Spleen (tissue), 11 donors: ENCODE measurements at regions not wholly inside any gene's neighbourhood (a gene's known extent, or its start where the extent isn't known, plus 50 kb on each side); places are given as distances from the start of the nearest gene placed in this dataset.

ENCODE experiments used
- DNase-seq: peaks from one replicate; pipeline ENCODE4 v3.0.0-alpha.2; 2020
- H3K27ac ChIP-seq, 8 donors: fragments of 200-600 bp; sonication (generic) in 7 of 8; 1 replicate in 4 of 8; 2 replicates in 4 of 8; pipeline versions ENCODE4 v1.5.0 to v1.8.0; 2016 to 2021; ENCODE audit warnings: inconsistent platforms in 4 of 8, mild to moderate bottlenecking in 4 of 8, moderate library complexity in 1 of 8
- H3K27me3 ChIP-seq, 7 donors: fragments of 200-600 bp; sonication (generic) in 6 of 7; replicated peaks in 1 of 7; 1 replicate in 4 of 7; 2 replicates in 3 of 7; pipeline versions ENCODE4 v1.5.0 to v1.8.0; 2016 to 2021; ENCODE audit warnings: inconsistent platforms in 3 of 7, mild to moderate bottlenecking in 1 of 7
- H3K36me3 ChIP-seq, 6 donors: fragments of 200-600 bp; sonication (generic) in 5 of 6; 1 replicate in 4 of 6; 2 replicates in 2 of 6; pipeline versions ENCODE4 v1.5.0 to v1.8.0; 2016 to 2021; ENCODE audit warnings: inconsistent platforms in 2 of 6
- H3K4me1 ChIP-seq, 6 donors: fragments of 200-600 bp; sonication (generic) in 5 of 6; 1 replicate in 3 of 6; 2 replicates in 3 of 6; pipeline versions ENCODE4 v1.5.0 to v1.8.0; 2016 to 2021; ENCODE audit warnings: inconsistent platforms in 3 of 6
- H3K4me3 ChIP-seq, 8 donors: fragments of 200-600 bp; sonication (generic) in 7 of 8; 1 replicate in 4 of 8; 2 replicates in 4 of 8; pipeline versions ENCODE4 v1.5.0 to v1.8.0; 2016 to 2021; ENCODE audit warnings: inconsistent platforms in 4 of 8, mild to moderate bottlenecking in 4 of 8, moderate library complexity in 2 of 8
- H3K9me3 ChIP-seq, 8 donors: fragments of 200-600 bp; sonication (generic) in 7 of 8; 1 replicate in 4 of 8; 2 replicates in 4 of 8; pipeline versions ENCODE4 v1.5.0 to v1.8.0; 2016 to 2021; ENCODE audit warnings: inconsistent platforms in 4 of 8
- POLR2A ChIP-seq, 3 donors: fragments of 450-650 bp; IDR thresholded peaks; one replicate each; pipeline ENCODE4 v1.5.1; 2017; ENCODE audit warnings: antibody characterized with exemption in 3 of 3, mild to moderate bottlenecking in 1 of 3
- POLR2AphosphoS5 ChIP-seq, 3 donors: sonication (generic); formaldehyde crosslinking; IDR thresholded peaks; one replicate each; pipeline ENCODE4 v1.5.1; 2017; ENCODE audit warnings: antibody characterized with exemption in 3 of 3
- WGBS, 5 donors: extraction: QIAGEN DNeasy Blood & Tissue Kit in 3 of 5; methylation state at CpG; one replicate each; pipeline versions ENCODE4 v1.1.5 to v1.1.7; 2013 to 2018; 5-methylcytosine and 5-hydroxymethylcytosine counted together
- intact Hi-C: fragments of 100-400 bp; cut with DNase I; formaldehyde crosslinking; loops from one replicate; pipeline ENCODE4 v1.15.0; 2023; ENCODE audit warnings: low total_unique reads
- TF ChIP-seq, protein P1 (sequence below), 11 experiments: fragments of 200-600 bp in 7 of 11; fragments of 450-650 bp in 4 of 11; sonication (generic) in 4 of 11; IDR thresholded peaks in 8 of 11; conservative IDR thresholded peaks in 3 of 11; 1 replicate in 7 of 11; 2 replicates in 4 of 11; pipeline versions ENCODE4 v1.4.0 to v1.8.0; 2016 to 2021; ENCODE audit warnings: antibody characterized with exemption in 11 of 11, inconsistent platforms in 4 of 11, mild to moderate bottlenecking in 1 of 11
- donor health status: healthy with polysubstance abuse.
- donor health status: DM: no; HTN: no; CAD: no; lungs with moderate emphysema.
- donor health status: DM: no; HTN: no; CAD: no.
- donor health status: Bipolar disorder and iron deficiency.
- donor health status: healthy.
- donor health status: DM: no; HTN: no; CAD: no.
- donor health status: DM: yes; HTN: yes; CAD: no.

DNA sequence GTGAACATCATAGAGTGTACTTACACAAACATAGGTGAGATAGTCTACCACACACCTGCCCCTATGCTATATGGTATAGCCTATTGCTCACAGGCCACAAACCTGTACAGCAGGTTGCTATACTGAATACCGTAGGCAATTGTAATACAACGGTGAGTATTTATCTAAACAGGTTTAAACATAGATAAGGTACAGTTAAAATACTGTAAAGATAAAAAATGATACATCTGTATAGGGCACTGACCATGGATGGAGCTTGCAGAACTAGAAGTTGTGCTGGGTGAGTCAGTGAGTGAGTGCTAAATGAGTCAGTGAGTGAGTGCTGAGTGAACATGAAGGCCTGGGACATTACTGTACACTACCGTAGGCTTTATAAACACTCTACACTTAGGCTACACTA, 267.0 kb upstream of the HS6ST1 start:
- H3K9me3 ChIP-seq = peaks cover 0 to 11% (median 4%) of the 10 kb centered on the region in 8 donors
- peaks cover 0 to 4% (median 0%) of the 10 kb centered on the region in 7 donors for H3K27me3 ChIP-seq
- H3K27ac ChIP-seq = no peak overlapping the region
- no peak overlapping the region for H3K4me3 ChIP-seq
- no peaks in the 10 kb centered on the region for H3K36me3 ChIP-seq
- H3K4me1 ChIP-seq = no peaks in the 10 kb centered on the region
- DNase-seq = no peak
- TF ChIP-seq, protein P1, sequence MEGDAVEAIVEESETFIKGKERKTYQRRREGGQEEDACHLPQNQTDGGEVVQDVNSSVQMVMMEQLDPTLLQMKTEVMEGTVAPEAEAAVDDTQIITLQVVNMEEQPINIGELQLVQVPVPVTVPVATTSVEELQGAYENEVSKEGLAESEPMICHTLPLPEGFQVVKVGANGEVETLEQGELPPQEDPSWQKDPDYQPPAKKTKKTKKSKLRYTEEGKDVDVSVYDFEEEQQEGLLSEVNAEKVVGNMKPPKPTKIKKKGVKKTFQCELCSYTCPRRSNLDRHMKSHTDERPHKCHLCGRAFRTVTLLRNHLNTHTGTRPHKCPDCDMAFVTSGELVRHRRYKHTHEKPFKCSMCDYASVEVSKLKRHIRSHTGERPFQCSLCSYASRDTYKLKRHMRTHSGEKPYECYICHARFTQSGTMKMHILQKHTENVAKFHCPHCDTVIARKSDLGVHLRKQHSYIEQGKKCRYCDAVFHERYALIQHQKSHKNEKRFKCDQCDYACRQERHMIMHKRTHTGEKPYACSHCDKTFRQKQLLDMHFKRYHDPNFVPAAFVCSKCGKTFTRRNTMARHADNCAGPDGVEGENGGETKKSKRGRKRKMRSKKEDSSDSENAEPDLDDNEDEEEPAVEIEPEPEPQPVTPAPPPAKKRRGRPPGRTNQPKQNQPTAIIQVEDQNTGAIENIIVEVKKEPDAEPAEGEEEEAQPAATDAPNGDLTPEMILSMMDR (IDR thresholded peaks at IDR 0.05 in 8 of 11, conservative IDR thresholded peaks at IDR 0.05 in 3 of 11) = no peak
- 90 to 99% (median 95%) methylated on average over 3 of the region's 3 CpGs for WGBS, 5 donors
- intact Hi-C loops = no loop called here

DNA sequence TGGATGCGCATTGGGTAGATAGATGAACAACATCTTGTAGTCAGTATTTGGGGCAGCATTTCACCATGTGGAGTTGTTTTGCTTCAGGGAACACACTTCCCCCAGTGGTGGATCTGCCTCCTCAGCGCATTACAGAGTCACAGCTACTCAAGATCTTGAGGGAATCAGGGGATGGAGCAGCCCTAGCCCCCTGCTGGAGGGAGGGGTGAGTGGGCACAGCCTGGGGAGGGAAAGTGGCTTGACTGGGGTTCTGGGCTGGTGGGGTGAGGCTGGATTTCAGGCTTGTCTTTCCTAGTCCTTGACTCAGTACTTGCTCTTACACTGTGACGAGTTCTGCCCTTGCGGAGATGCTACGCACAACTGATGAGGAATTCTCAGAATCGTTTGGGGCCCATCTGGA, 271.0 kb upstream of the HS6ST1 start:
- 90 to 97% (median 94%) methylated on average over 5 to 6 of the region's 6 CpGs for WGBS, 5 donors
- TF ChIP-seq POLR2AphosphoS5 (IDR thresholded peaks at IDR 0.05) = no peak
- TF ChIP-seq, protein P1 (IDR thresholded peaks at IDR 0.05 in 8 of 11, conservative IDR thresholded peaks at IDR 0.05 in 3 of 11) = no peak
- TF ChIP-seq POLR2A (IDR thresholded peaks at IDR 0.05) = no peak
- H3K4me3 ChIP-seq = no peak overlapping the region
- no peak overlapping the region for H3K27ac ChIP-seq
- no peak for DNase-seq
- H3K4me1 ChIP-seq = peaks cover 0 to 8% (median 0%) of the 10 kb centered on the region in 6 donors
- peaks cover 0 to 11% (median 4%) of the 10 kb centered on the region in 8 donors for H3K9me3 ChIP-seq
- intact Hi-C loops = no loop called here
- H3K36me3 ChIP-seq = no peaks in the 10 kb centered on the region
- H3K27me3 ChIP-seq = peaks cover 0 to 4% (median 0%) of the 10 kb centered on the region in 7 donors

DNA sequence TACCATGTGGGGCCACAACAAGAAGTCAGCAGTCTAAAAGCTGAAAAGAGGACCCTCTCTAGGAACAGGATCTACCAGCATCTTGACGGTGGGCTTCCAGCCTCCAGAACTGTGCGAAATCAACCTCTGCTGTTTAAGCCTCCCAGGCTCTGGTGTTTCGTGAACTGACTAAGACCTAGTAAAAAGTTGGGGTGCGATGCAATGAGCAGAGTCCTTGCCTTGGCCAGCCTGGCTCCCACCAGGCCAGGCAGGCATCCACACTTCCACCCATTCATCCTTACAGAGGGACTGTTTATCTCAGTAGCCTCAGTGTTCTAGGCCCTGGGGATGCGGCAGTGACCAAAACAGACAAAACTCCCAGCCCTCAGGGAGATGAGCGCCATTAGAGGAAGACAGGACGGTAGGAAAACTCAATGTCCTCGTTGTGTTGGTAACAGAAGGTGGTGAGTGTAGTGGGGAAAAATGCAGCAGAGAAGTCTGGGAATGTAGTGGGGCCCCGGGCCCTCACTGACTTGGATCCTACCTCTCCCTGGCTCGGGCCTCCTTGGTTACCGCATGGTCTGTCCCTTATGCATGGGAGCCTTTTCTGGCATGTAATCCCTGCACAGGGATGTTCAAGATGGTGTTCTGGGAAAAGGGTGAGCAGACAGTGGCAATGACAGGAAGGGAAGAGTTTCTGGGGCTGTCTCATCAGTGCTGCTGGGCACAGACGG, 271.8 kb upstream of the HS6ST1 start:
- no peak for DNase-seq
- Histone ChIP-seq H3K4me1 (peaks cover 0 to 8% (median 0%) of the 10 kb centered on the region in 6 donors), H3K27ac (no peak overlapping the region), H3K36me3 (no peaks in the 10 kb centered on the region), H3K27me3 (peaks cover 0 to 4% (median 0%) of the 10 kb centered on the region in 7 donors), H3K9me3 (peaks cover 0 to 4% (median 1%) of the 10 kb centered on the region in 8 donors), H3K4me3 (no peak overlapping the region)
- intact Hi-C loops = no loop called here
- 83 to 93% (median 90%) methylated on average over 12 of the region's 12 CpGs for whole genome bisulfite sequencing, 5 donors
- TF ChIP-seq, protein P1 (IDR thresholded peaks at IDR 0.05 in 8 of 11, conservative IDR thresholded peaks at IDR 0.05 in 3 of 11) = no peak
- TF ChIP-seq POLR2A (IDR thresholded peaks at IDR 0.05) = no peak
- no peak for TF ChIP-seq POLR2AphosphoS5 (IDR thresholded peaks at IDR 0.05)

DNA sequence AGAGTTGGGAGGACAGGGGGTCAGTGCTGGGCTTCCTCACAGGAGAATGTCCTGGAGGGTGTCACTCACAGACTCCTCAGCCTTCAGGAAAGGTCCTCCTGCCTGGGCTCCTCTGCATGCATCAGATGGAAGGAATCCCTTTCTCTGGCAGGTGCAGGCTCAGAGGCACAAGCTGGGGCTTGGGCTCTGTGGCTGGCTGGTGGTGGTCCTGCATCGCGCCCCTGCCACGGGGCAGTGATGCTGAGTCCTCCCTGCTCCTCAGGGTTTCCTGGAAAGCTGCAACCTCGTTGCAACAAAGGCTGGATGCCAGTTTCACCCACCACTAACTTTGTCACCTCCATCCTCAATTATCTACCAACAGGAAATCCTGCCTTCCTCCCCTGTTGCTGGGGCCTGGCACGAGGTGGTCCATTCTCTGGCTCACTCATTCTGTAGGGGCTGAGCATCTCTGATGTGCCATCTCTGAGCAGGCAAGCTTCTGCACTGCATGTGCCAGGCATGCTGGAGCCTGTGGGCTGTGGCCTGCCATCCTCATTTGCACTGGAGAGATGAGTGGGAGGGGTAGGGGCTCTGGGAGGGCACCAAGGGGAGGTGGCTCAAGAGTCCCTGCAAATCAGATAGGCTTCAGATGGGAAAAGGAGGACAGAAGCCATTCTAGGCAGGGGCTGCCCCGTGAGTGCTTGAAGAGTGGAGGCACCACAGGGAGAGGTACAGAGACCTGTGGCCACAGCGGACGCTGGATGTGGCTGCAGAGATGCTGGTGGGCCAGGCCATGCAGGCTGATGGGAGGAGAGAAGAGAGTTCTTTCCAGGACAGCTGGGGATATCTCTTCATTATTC, 272.6 kb upstream of the HS6ST1 start:
- peaks cover 0 to 4% (median 0%) of the 10 kb centered on the region in 7 donors for H3K27me3 ChIP-seq
- DNase-seq = peak; percentile 51
- H3K4me1 ChIP-seq = peaks cover 0 to 14% (median 4%) of the 10 kb centered on the region in 6 donors
- 59 to 65% (median 62%) methylated on average over 7 to 8 of the region's 8 CpGs for WGBS, 5 donors
- no peaks in the 10 kb centered on the region for H3K36me3 ChIP-seq
- TF ChIP-seq POLR2AphosphoS5 (IDR thresholded peaks at IDR 0.05) (no peak), POLR2A (IDR thresholded peaks at IDR 0.05) (no peak)
- TF ChIP-seq, protein P1 (IDR thresholded peaks at IDR 0.05 in 8 of 11, conservative IDR thresholded peaks at IDR 0.05 in 3 of 11) = no peak
- H3K4me3 ChIP-seq = no peak overlapping the region
- intact Hi-C loops = no loop called here
- no peak overlapping the region for H3K27ac ChIP-seq
- no peaks in the 10 kb centered on the region for H3K9me3 ChIP-seq
